NCI-H2171 (cell line): ENCODE measurements at regions not wholly inside any gene's neighbourhood (a gene's known extent, or its start where the extent isn't known, plus 50 kb on each side); places are given as distances from the start of the nearest gene placed in this dataset.
"Not testable (repeated sequence)": the region's sequence is repeated elsewhere in the genome, so short reads cannot be mapped to it uniquely, and the experiment has no call there.

Experiments used
- DNase-seq: peaks from one replicate; lab custom pipeline; 2025; lab: John Stamatoyannopoulos, UW

DNA sequence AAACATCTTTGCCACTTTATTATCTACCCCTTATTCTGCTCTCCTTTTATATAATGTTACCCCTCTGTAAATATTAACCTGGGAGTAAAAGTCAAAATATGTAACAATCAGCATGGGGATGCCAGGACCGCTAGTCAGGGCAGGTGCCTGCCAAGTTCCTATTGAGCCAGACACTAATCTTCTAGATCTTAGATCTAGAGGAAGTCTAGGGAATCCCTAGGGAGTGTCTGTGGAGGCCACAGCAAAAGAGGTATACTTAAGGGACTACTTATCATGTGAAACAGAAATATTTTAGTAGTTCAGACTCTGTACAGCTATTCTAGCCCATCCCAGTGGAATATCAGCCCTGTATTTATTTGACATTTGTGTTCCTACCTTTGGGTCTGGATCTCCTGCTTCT lies 600.8 kb upstream of the CDH2 start:
- DNase-seq, result no peak

DNA sequence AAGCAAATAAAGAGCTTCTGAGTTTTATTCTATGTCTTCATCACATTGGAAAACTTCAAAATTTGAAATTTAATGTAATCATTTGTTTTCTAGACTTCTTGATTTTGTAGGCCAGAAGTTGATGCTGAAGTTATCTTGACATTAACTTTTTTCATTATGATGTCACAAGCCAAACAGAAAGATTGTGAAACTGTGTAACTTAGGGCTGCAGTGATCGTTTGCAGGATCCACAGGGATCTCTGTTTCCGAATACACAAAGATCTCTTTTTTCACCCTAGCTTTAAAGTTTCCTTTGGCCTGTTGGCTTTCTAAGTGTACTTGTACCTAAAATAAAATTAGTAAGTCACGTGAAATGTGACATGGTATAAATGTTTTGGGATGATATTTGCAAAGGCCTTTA lies 594.9 kb upstream of the CDH2 start:
- DNase-seq, result no peak

DNA sequence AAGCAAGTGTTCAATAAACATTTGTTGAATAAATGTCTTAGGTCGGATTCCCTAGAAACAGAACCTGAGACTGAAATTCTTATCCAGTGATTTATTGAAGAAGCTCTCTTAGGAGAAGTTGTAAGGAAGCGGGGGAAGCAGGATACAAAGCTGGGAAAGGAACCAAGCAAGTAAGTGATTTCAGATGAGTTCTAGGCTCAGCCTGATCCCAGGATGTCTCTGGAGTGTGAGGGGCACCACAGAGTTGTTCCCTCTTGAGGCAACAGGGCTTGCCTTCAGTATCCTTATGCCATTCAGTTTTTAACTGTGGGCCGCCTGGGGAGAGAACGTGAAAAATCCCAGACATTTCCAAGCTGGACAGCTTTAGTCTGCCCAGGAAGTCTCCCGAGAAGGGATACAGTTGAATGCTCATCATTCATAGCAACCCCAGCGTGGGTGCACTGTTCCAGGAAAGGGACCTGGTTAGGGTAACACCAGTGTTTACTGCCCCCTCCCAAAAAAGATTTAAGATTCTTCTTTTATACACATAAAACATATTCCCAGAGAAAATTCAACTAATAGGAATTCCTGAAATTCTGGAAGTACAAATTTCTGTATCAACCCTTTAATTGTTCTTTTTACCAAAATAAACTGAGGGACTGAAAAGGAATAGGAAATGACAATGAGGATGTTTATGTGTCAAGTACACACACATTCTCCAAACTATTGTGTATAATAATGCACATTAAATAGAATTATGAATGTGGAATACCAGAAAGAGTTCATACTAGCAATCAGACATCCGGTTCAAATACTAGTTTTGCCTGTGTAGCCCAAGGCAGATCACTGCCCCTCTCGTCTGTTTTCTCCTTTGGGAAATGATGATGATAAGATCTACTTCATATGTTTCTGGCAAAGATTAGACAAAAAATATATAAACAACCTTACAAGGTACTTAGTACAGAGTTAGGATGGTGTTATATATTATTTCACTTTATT lies 592.1 kb upstream of the CDH2 start:
- DNase-seq, result no peak

DNA sequence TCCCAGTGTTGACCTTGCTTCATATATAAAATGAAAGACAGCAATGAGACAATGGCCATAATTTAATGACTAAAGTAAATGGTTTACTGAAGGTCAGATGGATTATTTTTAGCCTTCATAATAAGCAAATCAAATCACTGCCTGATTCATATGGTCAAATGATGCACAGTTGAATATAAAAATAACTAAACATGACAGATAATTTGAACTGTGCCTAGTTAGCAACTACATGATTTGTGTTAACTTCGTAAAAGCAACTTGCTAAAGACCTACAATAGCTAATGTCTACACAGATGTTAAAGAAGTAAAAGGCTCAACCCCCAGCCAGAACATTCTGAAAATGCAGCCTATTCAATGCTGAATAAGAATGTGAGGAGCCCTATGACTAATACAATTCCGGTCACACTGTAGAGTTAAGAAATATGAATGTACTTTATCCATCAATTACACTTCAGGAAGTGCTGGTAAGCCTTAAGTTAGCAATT lies 590.8 kb upstream of the CDH2 start:
- no peak for DNase-seq

DNA sequence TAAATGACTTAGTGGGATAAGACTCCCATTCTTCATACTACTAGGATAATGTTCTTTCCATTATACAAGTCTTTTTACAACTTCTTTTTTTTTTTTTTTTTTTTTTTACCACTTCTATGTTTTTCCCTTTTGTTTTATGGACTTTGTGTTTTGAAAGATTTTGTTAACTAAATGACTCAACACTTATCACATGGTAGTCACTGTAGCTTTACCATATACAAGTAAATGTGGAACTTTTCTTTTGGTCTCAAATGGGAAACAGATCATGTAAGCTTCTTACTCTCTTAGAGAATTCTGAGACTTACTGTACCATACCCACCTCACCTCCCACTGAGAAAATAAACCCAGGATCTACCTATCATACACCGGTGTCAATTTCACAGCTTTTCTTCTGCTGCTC lies 590.3 kb upstream of the CDH2 start:
- no peak for DNase-seq

DNA sequence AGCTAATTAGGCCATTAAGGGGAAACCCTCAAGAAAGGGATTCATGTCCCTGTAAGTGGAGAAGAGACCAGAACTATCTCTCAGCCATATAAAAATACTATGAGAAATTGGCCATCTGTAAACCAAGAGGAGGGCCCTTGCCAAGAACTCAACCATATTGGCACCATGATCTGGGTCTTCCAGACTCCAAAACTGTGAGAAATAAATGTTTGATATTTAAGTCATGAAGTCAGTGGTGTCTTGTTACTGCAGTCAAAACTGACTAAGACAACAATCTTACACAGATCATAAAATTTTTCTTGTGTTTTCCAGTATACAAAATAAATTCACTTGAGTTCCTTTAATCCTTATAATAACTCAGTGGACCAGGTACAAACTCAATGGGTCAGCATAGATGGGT lies 589.8 kb upstream of the CDH2 start:
- DNase-seq, result no peak

DNA sequence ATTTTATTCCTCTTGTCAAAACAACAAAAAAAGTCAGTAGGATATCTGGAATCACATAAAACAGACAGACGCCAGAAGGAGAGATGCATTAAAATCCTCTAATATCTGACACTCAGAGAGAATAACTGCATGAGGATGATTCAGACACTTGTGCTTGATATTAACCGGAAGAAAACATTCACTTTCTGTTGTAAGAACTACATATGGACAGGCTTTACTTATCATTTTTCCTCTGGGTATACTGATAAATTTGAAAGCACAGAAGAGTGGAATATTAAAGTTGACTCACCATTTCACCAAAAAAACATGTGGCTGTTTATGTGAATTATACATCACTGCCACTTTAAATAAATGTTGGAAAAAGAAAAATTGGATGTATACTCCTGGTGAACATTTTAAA lies 589.1 kb upstream of the CDH2 start:
- DNase-seq, result no peak

DNA sequence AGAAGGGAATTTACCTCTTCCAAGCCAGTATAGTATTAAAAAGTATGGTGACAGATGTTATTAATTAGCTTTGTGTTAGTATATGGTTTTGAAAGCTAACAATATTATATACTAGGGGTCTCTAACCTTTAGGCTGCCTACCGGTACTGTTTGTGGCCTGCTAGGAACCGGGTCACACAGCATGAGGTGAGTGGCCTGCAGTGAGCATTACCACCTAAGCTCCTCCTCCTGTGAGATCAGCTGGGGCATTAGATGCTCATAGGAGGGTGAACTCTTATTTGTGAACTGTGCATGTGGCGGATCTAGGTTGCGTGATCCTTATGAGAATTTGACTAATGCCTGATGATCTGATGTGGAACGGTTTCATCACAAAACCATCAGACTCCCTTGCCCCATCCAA lies 583.4 kb upstream of the CDH2 start:
- DNase-seq, result no peak

DNA sequence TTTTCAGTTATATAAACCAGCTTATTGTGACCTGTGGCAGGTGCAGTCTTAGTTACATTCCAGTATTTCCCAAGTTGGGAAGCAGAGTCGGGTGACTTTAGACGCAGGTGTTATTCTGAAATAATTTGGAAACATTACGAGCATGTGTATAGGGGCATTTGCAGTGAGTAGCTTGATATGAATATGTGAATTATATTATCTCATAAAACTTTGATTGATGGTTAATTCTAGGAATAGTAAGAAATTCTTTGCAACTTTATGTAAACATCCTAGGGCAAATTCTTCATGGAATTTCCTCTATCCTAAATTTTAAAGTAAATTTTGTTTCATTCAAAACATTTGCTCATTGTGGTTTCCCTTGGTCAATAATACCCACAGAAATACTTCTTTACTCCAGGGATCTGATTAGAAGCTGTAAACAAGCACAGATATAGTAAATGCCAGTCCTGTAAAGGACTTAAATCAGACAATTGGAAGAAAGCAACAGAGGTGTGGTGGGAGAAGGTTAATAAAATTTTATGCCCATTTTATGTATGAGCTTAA lies 580.6 kb upstream of the CDH2 start:
- DNase-seq, result no peak

DNA sequence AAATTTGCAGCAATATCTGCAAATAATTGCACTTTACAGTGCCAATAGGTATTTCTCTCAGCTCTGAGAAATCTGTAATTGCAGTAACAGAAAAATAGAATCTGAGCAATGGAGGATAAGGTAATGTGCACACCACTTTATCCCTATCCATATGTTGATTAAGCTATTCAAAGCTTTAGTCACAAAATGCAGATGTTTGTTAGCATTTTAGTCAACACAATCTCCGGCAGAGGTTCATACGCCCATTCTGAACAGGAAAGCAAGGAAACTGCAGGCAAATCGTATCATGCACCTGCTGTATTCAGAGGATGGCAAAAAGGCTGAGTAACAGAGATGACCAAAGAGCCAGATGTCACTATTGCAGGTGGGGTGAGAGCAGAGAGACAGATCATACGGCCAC lies 566.2 kb upstream of the CDH2 start:
- no peak for DNase-seq

DNA sequence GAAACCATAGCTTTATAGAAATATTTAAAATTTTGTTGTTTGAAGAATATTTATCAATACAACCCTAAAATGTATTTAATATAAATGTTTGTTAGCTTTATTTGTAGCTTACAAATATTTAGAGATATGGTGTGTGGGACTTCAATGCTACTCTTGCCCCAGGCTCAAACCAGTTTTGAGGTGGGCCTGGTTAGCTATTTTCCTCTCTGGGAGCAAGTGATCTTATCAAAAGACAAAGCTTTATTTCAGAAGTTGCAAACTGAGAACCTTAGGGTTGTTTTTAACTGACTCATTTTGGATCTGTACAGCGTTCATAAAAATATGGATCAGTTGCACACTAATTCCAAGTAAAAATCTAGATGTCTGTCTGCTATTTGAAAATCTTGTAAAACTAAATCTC lies 563.6 kb upstream of the CDH2 start:
- DNase-seq, result no peak

DNA sequence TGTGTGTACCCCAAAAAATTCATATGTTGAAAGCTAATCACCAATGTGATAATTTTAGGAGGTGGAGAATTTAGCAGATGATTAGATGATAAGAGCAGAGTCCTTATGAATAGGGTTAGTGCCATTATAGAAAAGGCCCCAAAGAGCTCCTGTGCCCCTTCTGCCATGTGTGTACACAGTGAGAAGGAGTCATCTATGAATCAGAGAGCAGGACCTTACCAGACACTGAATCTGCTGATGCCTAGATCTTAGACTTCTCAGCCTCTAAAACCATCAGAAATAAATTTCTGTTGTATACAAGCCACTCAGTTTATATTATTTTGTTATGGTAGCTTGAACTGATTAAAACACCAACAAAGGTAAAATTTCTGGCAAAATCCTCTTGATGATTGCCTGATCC lies 560.0 kb upstream of the CDH2 start:
- DNase-seq, result no peak

DNA sequence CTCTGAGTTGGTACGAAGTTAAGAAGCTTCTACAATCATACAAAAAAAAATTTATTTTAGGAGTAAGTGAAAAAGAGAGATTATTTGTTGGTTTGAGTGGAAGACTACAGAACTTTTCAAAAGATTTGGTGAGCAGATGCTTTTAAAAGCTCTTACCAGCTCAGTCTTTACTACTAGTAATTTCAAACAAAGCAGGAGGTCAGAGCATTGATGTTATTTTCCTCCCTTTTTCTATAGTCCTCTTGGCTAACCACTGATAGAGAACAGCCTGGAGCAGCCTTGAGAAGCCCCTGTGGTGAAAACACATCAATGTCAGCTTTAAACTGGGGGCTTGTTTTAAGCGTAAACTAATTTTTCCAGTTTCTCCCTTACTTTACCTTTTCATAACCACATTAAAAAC lies 559.3 kb upstream of the CDH2 start:
- no peak for DNase-seq

DNA sequence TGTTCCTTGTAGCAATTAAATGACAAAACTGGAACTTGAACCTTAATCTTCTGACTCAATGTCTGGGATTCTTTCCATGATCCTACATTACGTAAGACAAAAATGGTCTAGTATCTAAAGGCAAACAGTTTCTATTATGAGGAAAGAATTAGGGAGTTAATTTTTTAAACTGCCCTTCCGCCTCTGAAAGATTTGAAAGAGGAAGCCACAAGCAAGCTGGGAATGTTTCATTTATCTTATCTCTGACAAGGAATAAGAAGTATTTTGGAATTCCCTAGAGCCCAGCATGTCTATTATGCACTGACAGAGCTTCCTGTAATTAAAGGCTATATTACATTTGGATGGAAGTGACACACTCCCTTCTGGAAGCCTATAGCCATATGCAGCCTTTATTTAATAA lies 558.8 kb upstream of the CDH2 start:
- peak; percentile 61 for DNase-seq

DNA sequence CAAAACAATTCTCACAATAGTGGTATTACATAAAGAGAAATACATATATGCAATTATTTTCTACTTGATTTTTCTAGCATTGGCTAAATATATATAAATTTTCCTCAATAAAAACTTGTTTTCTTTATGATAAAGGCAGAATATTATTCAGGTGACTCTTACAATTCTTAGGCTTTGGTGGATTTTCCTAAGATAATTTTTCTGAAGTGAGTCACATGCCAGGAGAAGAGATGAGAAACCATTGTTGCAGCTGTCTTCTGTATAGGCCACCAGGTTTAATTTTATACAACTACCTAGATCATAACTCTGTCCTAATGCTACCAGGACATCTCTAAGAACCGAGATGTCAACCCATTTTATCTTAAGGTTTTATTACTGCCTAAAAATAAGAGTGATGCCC lies 552.4 kb upstream of the CDH2 start:
- DNase-seq, result no peak

DNA sequence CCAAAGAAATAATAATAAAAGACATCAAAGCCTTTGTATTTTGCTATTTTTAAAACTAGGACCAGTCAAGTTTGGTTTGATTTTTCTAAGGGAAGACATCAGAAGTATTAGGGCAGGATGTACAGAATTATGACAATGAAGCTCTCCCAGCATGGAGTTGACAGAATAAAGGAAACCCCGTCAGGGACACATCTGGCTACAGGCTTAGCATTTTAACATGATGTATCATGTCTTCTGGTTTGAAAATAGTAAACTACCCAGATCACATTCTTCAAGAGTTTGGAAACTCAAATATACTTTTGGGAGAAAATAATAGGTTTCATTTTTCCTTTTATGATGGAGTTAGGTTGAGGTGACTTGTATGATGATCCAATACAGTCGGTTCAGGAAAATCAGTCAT lies 552.0 kb upstream of the CDH2 start:
- no peak for DNase-seq

DNA sequence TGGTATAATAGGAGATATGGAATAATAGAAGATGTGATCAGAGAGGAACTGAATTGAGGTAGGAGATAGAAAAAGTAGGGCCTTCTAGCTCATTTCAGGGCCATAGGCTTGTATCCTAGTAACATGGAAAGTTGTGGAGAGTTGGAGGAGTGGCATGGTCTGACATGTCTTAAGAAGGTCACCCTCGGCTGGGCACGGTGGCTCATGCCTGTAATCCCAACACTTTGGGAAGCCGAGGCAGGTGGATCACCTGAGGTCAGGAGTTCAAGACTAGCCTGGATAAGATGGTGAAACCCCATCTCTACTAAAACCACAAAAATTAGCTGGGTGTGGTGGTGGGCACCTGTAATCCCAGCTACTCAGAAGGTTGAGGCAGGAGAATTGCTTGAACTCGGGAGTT lies 550.3 kb upstream of the CDH2 start:
- DNase-seq, result not testable (repeated sequence)

DNA sequence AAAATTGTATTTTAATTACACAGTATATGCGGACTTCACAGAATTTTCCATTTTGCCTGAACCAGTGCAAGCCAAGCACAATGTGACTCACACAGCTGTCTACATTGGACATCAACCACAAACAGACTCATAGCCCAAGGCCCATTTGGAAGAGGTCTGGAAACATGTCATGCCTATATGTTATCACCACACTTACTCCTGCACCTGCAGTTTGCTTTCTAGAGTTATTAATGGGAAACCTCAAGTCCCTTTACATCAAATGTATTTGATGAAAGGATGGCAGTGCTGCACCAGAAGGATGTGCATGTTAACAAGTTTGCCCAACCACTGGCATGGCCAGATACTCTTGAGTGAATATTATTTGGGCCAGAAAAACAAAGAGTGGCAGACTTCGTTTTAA lies 548.9 kb upstream of the CDH2 start:
- no peak for DNase-seq

DNA sequence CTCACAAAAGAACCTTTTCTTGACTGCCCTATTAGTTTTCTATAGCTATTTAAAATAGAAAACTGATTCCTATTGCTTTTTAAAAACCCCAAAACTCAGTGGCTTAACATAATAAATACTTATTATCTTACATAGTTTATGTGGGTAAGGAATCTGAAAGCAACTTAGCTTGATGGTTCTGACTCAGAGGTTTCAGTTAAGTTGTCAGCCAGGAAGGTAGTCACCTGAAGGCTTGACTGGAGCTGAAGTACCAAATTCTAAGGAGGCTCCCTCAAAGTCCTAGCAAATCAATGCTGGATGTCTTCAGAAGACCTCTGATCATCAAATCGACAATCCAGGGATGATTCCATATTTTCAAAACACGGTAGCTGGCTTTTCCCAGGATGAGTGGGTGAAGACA lies 546.6 kb upstream of the CDH2 start:
- no peak for DNase-seq

DNA sequence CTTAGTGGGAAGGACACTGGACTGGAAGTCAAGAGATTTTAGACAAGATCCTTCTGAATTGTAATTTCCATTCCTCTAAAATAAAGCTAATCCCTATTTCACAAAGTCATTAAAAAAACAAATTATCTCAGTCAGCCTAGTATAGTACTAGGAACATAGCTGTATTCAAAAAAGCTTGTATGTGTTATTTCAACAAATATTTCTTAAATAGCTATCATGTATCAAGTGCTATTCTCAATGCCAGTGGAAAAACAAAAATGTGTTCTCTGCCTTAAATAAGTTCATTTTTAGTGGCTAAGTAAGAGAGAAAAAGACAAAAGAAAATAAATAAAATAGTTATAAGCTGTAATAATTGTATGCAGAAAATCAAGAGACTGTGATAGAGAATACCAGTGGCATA lies 541.8 kb upstream of the CDH2 start:
- no peak for DNase-seq

DNA sequence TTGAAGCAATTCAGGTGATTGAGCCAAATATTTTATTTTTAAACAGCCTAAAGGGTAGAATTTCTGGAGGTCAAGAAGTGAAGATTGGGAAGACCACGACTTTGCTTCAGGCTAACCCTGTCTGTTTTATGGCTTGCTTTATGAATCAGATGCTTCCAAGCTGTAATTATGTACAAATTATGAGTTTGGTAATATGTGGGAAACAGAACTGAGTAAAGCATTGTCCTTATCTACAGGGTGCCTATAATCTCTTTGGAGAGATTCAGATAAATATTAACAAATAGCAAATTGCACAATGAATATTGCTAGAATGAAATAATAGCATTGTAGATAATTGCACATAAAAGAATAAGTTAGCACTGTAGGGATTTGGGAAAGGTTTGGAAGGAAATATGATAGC lies 539.4 kb upstream of the CDH2 start:
- DNase-seq, result no peak

DNA sequence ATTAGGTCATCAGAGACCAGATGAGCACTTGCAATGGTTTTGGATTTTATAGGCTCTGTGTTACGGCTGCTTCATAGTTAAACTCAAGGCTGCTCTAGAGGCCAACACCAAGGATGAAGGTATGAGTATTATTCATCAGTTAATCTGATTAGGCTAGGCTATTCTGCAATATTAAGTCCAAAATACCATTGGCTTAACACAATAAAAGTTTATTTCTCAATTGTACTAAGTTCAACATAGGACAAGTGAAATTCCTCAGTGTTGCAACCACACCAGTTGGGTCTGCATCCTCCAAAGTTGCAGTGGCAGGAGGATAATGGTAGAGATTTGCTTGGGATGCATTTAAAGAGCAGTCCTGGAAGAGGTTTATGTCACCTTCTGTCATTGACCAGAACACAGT lies 538.3 kb upstream of the CDH2 start:
- no peak for DNase-seq

DNA sequence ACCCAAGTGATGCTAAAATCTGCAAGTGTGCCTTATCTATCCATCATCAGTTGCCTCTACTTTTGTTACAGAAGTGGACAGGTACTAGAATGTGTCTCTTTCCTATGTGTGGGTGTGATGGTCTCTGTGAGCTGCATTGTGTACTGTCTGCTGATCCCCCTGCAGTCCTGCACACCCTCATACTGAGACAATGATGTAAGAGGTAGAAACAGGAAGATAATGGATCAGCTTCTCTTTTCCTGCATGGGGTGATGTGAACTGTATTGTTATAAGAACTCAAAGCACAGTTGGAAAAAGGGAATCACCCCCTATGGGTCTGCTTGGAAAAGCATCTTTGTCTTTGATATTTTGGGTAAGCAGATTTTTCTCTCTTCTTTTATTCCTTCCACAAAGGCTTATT lies 537.6 kb upstream of the CDH2 start:
- DNase-seq, result no peak
